Neuronal stem cell (in vitro differentiated cells): ENCODE measurements at regions not wholly inside any gene's neighbourhood (a gene's known extent, or its start where the extent isn't known, plus 50 kb on each side); places are given as distances from the start of the nearest gene placed in this dataset.
A peak's percentile ranks its signal among the peaks of the same experiment; 100 is the strongest.
"Not testable (repeated sequence)": the region's sequence is repeated elsewhere in the genome, so short reads cannot be mapped to it uniquely, and the experiment has no call there.

Source experiments
- DNase-seq: peaks from one replicate; pipeline ENCODE4 v3.0.0-alpha.2; 2013; ENCODE audit warnings: low spot score
- H2AFZ ChIP-seq: one replicate; pipeline ENCODE4 v1.6.1; 2013; ENCODE audit warnings: mild to moderate bottlenecking, low read length, inconsistent platforms
- H2AK5ac ChIP-seq: 2 replicates; pipeline ENCODE4 v1.6.1; 2013; ENCODE audit warnings: low read depth, mild to moderate bottlenecking, inconsistent platforms, low read length, moderate library complexity, mixed read lengths
- H2BK120ac ChIP-seq: 2 replicates; pipeline ENCODE4 v1.6.1; 2013; ENCODE audit warnings: low read depth, mild to moderate bottlenecking, inconsistent platforms, low read length, moderate library complexity, mixed read lengths
- H2BK12ac ChIP-seq: one replicate; pipeline ENCODE4 v1.6.1; 2013; ENCODE audit warnings: low read length, inconsistent platforms
- H2BK15ac ChIP-seq: 2 replicates; pipeline ENCODE4 v1.6.1; 2013; ENCODE audit warnings: mild to moderate bottlenecking, low read length, inconsistent platforms, mixed read lengths
- H2BK5ac ChIP-seq: one replicate; pipeline ENCODE4 v1.6.1; 2013; ENCODE audit warnings: inconsistent platforms, mild to moderate bottlenecking, low read length, moderate library complexity
- H3K14ac ChIP-seq: one replicate; pipeline ENCODE4 v1.6.1; 2013; ENCODE audit warnings: low read length, inconsistent platforms
- H3K18ac ChIP-seq: 2 replicates; pipeline ENCODE4 v1.6.1; 2013; ENCODE audit warnings: low read length, inconsistent platforms
- H3K23ac ChIP-seq: 2 replicates; pipeline ENCODE4 v1.6.1; 2013; ENCODE audit warnings: low read depth, mild to moderate bottlenecking, mixed read lengths, low read length, inconsistent platforms; ENCODE audit not compliant: poor library complexity
- H3K27ac ChIP-seq: replicated peaks from 3 replicates; pipeline ENCODE4 v1.5.1; 2013; ENCODE audit warnings: low read length, inconsistent platforms
- H3K27me3 ChIP-seq, 3 experiments: 2 replicates each; pipeline ENCODE4 v1.6.1; 2013; ENCODE audit warnings: low read length in 3 of 3, mild to moderate bottlenecking in 2 of 3, inconsistent platforms in 1 of 3, low read depth in 1 of 3, mixed read lengths in 1 of 3, moderate library complexity in 1 of 3; ENCODE audit not compliant: control insufficient read depth in 3 of 3, insufficient read depth in 3 of 3
- H3K36me3 ChIP-seq, 2 donors: replicated peaks in 1 of 2; 2 replicates each; pipeline ENCODE4 v1.6.1; 2013; ENCODE audit warnings: low read length in 2 of 2; ENCODE audit not compliant: control insufficient read depth in 2 of 2, insufficient read depth in 2 of 2
- H3K4ac ChIP-seq: 2 replicates; pipeline ENCODE4 v1.6.1; 2013; ENCODE audit warnings: inconsistent platforms, mild to moderate bottlenecking, low read length, moderate library complexity
- H3K4me1 ChIP-seq, 2 donors: 1 replicate in 1 of 2; 2 replicates in 1 of 2; pipeline ENCODE4 v1.6.1; 2013; ENCODE audit warnings: low read length in 2 of 2, low read depth in 1 of 2; ENCODE audit not compliant: control insufficient read depth in 2 of 2, insufficient read depth in 1 of 2
- H3K4me2 ChIP-seq: one replicate; pipeline ENCODE4 v1.6.1; 2013; ENCODE audit warnings: mild to moderate bottlenecking, low read length, inconsistent platforms; ENCODE audit not compliant: insufficient read depth, poor library complexity, severe bottlenecking
- H3K4me3 ChIP-seq, 2 donors: 2 replicates each; pipeline ENCODE4 v1.5.1; 2013; ENCODE audit warnings: low read length in 2 of 2, mild to moderate bottlenecking in 2 of 2, inconsistent platforms in 1 of 2, moderate library complexity in 1 of 2
- H3K79me1 ChIP-seq: one replicate; pipeline ENCODE4 v1.6.1; 2013; ENCODE audit warnings: low read depth, mild to moderate bottlenecking, inconsistent platforms, low read length, moderate library complexity
- H3K9ac ChIP-seq: one replicate; pipeline ENCODE4 v1.6.1; 2013; ENCODE audit warnings: mild to moderate bottlenecking, low read depth, low read length, inconsistent platforms; ENCODE audit not compliant: poor library complexity
- H3K9me3 ChIP-seq, 2 donors: replicated peaks in 1 of 2; 2 replicates each; pipeline versions ENCODE3 to v1.6.1; 2013; ENCODE audit warnings: low read length in 2 of 2, mild to moderate bottlenecking in 2 of 2, inconsistent platforms in 1 of 2, low read depth in 1 of 2, mixed read lengths in 1 of 2, moderate library complexity in 1 of 2; ENCODE audit not compliant: control insufficient read depth in 2 of 2, insufficient read depth in 1 of 2
- H4K8ac ChIP-seq: one replicate; pipeline ENCODE4 v1.6.1; 2013; ENCODE audit warnings: low read depth, mild to moderate bottlenecking, inconsistent platforms, low read length, moderate library complexity
- H4K91ac ChIP-seq: one replicate; pipeline ENCODE4 v1.6.1; 2013; ENCODE audit warnings: low read length, low read depth, mild to moderate bottlenecking, inconsistent platforms; ENCODE audit not compliant: poor library complexity
- WGBS, 2 donors: extraction: QIAGEN DNeasy Blood & Tissue Kit; methylation state at CpG; one replicate each; pipeline ENCODE4 v1.1.7; 2013; ENCODE audit warnings: missing lambda C conversion rate in 2 of 2, mixed read lengths in 1 of 2; ENCODE audit not compliant: insufficient read length in 2 of 2, insufficient replicate concordance in 1 of 2; ENCODE audit errors: extremely low coverage in 2 of 2; 5-methylcytosine and 5-hydroxymethylcytosine counted together

DNA sequence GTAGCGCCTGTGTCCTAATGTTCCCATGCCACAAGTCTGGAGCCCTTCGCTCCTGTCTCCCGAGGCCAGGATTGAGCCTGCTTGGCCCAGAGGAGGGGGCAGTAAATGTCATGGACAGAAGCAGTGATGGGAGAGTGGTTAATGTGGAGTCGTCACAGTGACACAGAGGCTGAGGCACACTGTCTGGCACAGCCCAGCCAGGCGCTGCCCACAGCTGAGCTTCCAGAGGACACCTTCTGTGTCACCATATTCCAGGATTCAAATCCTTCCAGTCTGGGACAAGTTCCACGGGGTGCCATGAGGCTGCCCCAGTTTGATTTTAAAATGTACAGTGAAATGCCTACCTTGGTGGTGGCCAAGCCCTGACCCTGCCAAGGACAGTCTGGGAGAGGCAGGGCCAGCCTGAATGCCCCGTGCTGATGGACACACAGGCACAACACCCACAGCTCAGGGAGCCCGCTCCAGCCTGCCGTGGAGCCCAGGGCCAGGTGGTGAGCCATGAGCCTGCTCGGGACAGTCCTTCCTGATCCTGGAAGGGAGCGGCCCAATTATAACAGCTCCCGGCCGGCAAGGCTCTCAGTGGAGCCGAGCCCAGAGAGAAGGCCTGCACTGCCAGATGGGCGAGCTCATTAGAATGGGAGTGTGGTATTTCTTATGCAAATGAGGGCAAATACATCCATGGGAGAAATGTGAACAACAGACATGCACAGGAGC lies 99.1 kb upstream of the RUFY1 start:
- H3K4me1 ChIP-seq, result no peaks in the 10 kb centered on the region
- H3K9ac ChIP-seq, result no peak overlapping the region
- no peaks in the 10 kb centered on the region for H3K79me1 ChIP-seq
- H2AFZ ChIP-seq, result no peak overlapping the region
- H2BK5ac ChIP-seq, result no peak overlapping the region
- H4K8ac ChIP-seq, result no peak overlapping the region
- peaks cover 0 to 6% of the 10 kb centered on the region in 2 donors for H3K9me3 ChIP-seq
- no peaks in the 10 kb centered on the region for H3K27me3 ChIP-seq
- no peak overlapping the region for H2BK15ac ChIP-seq
- DNase-seq, result no peak
- no peak overlapping the region for H3K4ac ChIP-seq
- no peak overlapping the region for H3K18ac ChIP-seq
- H3K23ac ChIP-seq, result no peak overlapping the region
- H3K27ac ChIP-seq, result no peak overlapping the region
- H2BK12ac ChIP-seq, result no peak overlapping the region
- no peak overlapping the region for H3K4me2 ChIP-seq
- H3K36me3 ChIP-seq, result no peaks in the 10 kb centered on the region
- no peak overlapping the region for H3K4me3 ChIP-seq
- no peak overlapping the region for H4K91ac ChIP-seq
- peak overlapping the region; percentile 58 for H2AK5ac ChIP-seq
- WGBS, 2 donors, result no CpG with 5 or more reads among the region's 15 CpGs
- H3K14ac ChIP-seq, result peak overlapping the region; percentile 23
- H2BK120ac ChIP-seq, result no peak overlapping the region

DNA sequence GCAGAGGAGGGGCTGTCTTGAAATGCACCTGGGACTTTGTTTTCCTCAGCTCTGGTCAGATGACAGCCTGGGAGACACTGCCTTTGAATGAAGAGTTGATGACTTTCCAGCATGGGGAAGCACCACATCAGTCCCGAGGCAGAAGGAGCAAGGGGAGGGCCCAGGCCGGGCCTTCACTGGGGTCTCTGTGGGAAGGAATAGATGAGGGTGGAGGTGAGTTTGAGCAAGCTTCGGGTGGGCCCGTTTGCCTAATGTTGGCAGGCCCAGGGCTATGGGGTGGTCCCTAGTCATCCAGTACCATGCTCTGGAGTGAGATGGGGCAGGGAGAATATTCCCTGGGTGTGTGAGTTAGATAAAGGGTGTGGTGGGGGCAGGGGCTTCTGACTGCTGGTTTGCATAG lies 100.4 kb upstream of the RUFY1 start:
- not testable (repeated sequence) for H4K8ac ChIP-seq, H3K4me3 ChIP-seq, H3K27ac ChIP-seq, H3K9ac ChIP-seq, H3K4me2 ChIP-seq, H3K18ac ChIP-seq, H2BK15ac ChIP-seq, H3K23ac ChIP-seq, H2BK5ac ChIP-seq, H2AK5ac ChIP-seq, H2BK120ac ChIP-seq, H3K27me3 ChIP-seq, H3K79me1 ChIP-seq, H3K4me1 ChIP-seq, H3K14ac ChIP-seq, H2AFZ ChIP-seq, DNase-seq, H3K4ac ChIP-seq, H2BK12ac ChIP-seq, H3K9me3 ChIP-seq, H3K36me3 ChIP-seq, H4K91ac ChIP-seq
- no CpG with 5 or more reads among the region's 4 CpGs for WGBS, 2 donors

DNA sequence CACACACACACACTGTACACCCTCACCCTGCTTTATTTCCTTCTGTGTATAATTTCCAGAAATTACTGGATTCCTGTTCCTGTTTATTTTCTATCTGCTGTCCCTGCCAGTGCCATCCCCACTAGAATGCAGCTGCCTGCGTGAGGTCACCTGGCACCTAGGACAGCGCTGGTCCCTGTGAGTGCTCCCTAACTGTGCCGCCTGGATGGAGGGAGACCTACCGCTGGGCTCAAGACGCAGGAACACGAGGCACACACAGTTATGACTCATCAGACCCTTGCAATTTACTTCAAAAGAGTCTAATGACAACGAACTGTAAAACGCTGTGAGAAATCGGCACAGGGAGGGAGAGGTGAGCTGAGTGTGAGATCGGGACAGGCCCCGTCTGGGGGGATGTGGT lies 102.1 kb upstream of the RUFY1 start:
- H4K8ac ChIP-seq, H3K18ac ChIP-seq, H3K14ac ChIP-seq, DNase-seq, H3K9ac ChIP-seq, H3K27ac ChIP-seq, H3K4me3 ChIP-seq, H2BK15ac ChIP-seq, H2BK120ac ChIP-seq, H2BK5ac ChIP-seq, H3K4ac ChIP-seq, H2AFZ ChIP-seq, H2BK12ac ChIP-seq, H3K4me1 ChIP-seq, H3K23ac ChIP-seq, H3K79me1 ChIP-seq, H3K9me3 ChIP-seq, H3K27me3 ChIP-seq, H3K4me2 ChIP-seq, H2AK5ac ChIP-seq, H4K91ac ChIP-seq, H3K36me3 ChIP-seq: not testable (repeated sequence)
- WGBS, 2 donors, result no CpG with 5 or more reads among the region's 11 CpGs

DNA sequence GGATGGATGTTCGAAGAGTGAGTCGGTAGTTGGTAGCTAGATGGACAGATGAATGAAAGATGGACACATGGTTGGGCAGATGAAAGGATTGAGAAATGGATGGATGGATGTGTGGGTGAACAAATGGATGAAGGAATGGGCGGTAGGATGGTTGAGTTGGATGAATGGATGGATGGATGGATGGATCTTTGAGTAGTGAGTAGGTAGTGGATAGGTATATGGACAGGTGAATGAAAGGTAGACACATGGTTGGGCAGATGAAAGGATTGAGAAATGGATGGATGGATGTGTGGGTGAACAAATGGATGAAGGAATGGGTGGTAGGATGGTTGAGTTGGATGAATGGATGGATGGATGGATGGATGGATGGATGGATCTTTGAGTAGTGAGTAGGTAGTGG lies 97.0 kb upstream of the ADAMTS2 start:
- H3K27me3 ChIP-seq, H3K4me2 ChIP-seq, H2BK15ac ChIP-seq, H3K23ac ChIP-seq, H3K27ac ChIP-seq, DNase-seq, H2BK5ac ChIP-seq, H4K8ac ChIP-seq, H4K91ac ChIP-seq, H3K4ac ChIP-seq, H3K4me3 ChIP-seq, H3K4me1 ChIP-seq, H3K14ac ChIP-seq, H3K9ac ChIP-seq, H2AFZ ChIP-seq, H3K79me1 ChIP-seq, H3K18ac ChIP-seq, H3K36me3 ChIP-seq, H3K9me3 ChIP-seq, H2AK5ac ChIP-seq, H2BK120ac ChIP-seq, H2BK12ac ChIP-seq: not testable (repeated sequence)
- WGBS, 2 donors, result 100% methylated on average over 3 of the region's 3 CpGs
